Activated CD8-positive, alpha-beta memory T cell treated with anti-CD3 and anti-CD28 coated beads for 4 hours (primary cell): ENCODE measurements at regions not wholly inside any gene's neighbourhood (a gene's known extent, or its start where the extent isn't known, plus 50 kb on each side); places are given as distances from the start of the nearest gene placed in this dataset.

Experiments
- DNase-seq, 2 donors: peaks; one replicate each; pipeline ENCODE4 v3.0.0-alpha.2; 2020; ENCODE audit warnings: low read depth in 2 of 2

DNA sequence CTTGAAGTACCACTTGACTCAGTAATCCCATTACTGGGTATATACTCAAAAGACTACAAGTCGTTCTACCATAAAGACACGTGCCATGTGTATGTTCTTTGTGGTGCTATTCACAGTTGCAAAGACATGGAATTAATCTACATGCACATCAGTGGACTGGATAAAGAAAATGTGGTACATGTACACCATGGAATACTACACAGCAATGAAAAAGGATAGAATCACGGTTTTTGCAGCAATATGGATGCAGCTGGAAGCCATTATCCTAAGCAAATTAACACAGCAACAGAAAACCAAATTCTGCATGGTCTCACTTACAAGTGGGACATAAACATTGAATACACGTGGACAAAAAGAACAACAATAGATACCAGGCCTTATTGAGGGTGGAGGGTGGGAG is 583.4 kb upstream of the CELF2 start:
- no peak for DNase-seq

DNA sequence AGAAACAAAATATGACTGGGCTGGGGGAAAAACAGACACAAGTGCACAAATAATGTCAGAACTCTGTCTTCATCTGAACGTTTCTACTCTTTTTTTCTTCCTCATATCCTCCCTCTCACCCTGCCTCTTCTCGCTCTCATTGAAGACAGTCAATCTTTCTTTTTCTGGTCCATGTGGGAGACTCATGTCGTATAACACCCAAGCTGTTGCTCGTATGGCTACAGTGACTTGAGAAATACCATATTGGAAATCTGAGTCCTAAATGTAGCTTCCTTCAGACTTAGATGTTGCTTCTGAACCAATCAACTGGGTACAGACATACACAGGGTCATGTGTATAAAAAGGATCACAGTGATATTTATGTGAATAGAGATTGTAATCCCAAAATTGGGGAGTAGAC is 579.8 kb upstream of the CELF2 start:
- no peak for DNase-seq

DNA sequence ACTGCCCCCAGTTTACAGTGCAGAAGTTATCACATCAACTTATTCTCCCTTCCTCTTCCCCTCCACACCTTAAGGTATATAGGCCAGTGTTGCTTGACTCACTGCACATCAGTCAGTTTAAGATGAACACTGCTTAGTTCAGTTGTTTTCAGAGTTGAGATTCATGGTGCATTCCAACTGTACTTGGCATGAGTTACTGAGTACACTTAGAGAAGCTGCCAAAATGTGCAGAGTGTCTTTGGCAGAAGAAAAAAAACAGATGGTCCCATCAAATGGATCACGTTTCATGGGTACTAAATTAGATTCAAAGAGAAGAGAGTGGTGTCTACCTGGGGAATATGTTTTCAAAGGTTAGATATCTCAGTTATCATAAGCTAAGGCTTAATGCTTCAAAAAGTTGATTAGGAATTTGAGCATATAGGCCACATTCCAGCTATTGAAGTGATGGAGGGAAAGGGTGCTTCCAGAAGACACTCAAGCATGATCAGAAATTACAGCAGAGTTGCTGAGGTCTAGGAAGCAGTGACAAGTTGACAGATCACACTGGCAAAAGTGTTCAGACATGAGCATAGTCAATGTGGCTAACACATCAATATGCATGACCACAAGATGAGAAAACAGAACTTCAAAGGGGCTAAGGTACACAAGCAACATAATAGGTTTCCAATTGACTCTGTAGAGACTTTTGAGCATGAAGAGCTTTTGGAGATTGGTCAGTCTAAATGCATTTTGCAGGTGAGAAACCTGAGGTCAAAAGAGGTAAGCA is 579.2 kb upstream of the CELF2 start:
- no peak for DNase-seq

DNA sequence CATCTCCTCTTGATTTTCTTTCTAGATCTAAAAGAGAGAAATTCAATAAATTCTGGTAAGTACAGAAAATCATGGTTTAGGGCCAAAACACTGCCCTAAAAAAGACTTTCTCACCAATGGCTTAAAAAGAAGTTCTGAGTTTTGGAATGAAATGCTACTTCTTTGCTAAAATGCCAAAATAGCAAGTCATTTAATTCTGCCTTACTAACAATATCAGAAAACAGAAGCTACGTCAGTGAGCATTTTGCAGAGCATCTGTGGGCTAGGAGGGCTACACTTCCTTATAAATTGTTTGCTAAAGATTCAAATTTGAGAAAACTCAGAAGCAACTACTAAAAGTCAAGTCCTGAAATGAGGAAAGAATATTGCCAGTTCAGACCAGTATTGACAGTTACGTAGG is 560.8 kb upstream of the CELF2 start:
- no peak for DNase-seq

DNA sequence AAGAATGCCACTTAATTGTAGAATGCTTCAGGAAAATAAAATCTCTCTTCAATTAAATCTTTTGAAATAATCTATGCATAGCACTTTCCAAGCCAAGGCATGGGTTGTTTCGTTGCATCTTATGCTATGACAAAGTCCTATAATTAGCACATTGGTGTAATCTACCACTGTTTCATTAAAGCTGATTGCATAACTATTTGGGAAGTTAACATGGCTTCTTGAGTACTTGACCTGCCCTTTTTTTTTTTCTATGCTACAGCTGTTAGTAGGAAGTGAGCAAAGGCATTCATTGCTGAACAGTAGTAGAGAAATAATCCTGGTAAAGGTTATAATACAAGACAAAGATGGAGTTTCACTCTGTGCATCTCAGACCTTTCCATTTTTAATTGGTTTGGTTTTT is 557.2 kb upstream of the CELF2 start:
- no peak for DNase-seq

DNA sequence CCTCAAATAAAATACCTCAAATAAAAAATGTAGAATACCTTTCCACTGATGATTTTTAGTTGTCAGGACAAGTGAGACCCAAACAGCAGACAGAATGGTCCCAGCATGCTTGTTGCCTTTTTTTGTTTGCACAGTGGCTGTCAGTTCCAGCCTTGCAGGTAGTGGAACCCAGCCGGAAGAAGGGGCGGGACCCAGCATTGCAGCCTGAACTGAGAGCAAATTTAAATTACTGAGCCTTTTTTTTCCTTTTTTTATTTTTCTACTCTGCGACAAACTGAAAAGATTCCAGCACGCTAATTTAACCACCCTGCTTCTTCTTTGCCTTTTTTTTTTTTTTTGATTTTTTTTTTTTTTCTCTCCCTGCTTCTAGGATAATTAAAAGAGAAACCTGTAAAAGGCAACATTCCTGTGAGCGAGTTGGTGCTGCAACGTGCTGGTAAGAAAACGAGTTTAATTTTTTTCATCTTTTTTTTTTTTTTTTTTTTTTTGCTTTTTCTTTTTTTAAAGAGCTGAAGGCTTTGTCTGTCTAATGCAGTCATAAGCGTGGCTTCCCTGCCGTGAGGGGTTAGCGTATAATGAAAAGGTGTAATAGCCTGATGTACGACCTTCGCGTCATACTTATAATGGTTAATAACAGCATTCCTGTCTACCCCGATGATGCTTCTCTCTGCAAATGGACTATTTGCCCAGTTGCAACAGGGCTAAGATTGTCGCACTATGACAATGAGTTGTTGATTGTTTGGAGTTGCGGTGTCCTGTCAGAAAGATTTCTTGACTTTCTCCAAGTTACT is 555.3 kb upstream of the CELF2 start:
- no peak for DNase-seq

DNA sequence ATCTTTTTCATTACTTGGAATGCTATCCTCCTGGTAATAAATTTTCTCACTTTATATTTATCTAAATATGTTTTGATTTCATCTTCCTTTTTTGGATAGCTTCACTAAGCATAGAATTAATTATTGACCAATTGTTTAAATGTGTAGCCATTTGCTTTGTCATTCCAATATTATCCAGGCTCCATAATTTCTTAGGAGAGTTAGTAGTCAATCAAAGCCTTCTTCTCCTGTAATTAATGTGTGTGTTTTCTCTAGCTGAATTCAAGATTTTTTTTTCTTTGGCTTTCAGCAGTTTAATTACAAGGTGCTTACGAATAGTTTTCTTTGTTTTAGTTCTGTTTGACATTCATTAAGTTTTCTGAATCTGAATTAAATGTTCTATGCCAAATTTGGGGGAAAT is 545.9 kb upstream of the CELF2 start:
- no peak for DNase-seq

DNA sequence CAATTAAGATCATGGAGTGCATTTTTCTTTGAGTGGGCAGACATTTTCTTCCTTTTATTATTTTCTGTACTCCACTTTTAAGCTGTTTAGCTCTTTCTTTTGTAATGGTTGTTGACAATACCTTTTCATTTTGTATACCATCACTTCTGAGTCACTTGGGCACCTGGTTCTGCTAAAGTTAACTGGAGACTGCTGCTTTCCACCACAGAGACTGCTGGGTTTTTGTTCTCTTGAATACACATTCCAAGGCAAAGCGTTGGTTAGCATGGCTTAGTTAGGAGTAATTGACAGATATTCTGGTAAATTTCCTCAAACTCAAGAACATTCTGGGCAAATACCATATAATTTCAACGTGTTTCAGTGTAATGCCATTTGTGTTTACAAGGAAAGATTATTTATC is 541.9 kb upstream of the CELF2 start:
- no peak for DNase-seq

DNA sequence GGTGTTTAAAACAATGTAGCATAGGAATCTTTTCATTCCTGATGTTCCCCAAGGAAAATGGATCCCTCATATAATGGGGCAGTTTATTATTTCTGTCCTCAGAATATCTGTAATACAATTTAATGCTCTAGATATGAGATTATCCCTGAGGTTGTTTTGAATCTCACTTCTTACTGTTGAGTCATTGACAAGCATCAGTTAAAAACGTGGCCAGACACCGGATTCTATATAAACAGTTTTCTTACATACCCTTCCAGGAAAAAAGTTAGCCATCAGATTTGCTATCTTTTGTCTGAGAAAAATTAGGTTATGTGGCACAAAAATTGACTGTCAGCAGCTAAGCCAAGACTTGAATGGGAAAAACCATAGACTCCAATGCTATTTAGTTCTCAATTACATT is 539.8 kb upstream of the CELF2 start:
- DNase-seq, result no peak

DNA sequence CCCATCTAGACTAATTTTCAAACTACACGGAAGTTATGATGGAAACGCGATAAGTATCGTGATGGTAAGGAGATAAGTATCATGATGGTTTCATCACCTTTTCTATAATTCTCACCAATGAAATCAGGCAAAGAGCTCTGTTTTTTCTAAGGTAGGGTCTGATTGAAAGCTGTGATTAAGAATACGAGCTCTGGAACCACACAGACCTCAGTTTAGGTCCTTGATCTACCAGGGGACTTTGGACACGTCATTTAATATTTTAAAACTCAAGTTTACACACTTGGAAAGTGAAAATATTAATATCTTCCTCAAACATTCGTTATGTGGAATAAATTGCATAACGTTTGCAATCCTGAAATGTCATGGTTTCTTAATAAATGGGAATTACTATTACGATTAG is 538.2 kb upstream of the CELF2 start:
- no peak for DNase-seq

DNA sequence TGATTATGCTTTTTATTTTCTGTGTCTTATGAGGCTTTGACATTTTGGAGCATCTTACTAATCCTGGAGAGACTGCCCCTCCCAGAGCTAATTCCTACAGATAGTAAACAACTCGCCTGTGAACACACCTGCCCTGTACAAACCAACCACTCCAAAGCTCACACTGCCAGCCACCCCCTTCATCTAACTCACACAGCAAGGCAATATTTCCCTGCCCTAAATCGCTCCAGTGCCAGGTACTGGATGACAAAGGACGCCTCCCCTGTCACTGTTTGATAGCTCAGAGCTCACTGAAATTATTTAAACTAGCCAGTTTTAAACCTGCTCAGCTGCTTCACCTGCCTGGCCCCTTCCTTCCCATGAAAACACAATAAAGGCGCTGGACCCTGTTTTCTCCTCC is 535.1 kb upstream of the CELF2 start:
- no peak for DNase-seq

DNA sequence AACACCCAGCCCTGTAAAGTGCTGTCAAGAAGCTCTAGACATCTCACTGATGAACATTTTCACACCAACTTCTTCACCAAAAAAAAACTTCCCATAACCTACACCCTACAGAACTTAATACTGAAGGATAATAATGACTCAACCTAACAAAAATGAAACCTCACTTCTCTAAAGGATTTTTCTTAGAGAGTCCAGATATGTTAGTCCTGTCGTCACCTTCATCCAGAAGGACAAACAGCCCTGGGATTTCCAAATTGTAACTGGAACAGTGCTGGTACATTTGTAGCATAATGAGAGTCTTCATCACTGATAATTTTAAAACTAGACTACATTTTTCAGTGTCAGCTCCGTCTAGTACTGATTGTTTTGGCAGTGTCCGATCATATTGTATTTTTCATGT is 528.6 kb upstream of the CELF2 start:
- DNase-seq, result no peak

DNA sequence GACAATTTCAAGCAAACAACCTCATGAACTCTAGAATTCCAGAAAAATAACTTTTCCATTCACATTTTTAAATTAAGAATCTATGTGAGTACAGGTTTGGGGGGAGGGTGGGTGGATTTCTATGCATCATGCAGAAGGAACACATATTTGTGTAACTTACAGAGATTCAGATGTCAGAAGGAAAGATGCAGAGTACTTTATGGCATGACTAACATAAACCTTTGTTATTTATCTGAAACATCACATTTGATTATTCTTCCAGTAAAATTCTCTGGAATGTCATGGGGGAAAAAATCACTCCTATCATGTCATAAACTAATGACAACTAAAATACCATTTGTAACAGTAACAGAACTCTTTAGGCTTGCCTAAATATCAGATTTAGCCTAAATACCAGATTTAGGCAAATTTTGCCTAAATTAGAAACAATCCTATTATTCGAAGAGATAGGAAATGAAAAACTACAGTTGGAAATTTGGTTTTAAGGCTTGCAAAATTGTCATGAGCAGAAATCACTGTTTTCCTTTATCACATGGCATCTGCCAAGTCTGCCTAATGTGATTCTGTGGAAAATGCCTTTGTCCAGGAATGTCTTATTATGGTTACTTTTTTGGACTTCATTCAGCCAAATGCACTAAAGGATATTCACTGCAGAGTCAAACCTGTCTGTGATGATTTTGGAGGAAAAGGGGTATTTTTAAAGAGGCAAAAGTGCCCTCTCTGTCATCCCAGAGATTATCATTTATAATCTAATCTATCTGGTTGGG is 527.7 kb upstream of the CELF2 start:
- no peak for DNase-seq

DNA sequence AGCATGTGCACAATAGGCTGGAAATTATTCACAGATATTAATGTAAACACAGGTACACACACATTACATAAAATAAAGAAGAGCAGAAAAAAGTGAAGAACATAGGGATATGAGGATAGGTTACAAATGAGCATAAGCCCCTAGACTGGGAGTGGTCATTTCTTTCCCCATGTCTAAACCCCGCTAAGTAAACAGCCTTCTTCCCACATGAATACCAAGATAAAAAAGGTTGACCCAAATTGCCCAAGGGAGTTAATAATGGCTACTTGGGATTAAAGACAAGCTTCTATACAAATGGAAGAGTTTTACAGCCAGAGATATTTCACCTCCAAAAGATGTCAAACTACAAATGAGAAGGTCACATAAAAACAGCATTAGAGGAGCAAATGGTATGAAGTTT is 527.1 kb upstream of the CELF2 start:
- no peak for DNase-seq

DNA sequence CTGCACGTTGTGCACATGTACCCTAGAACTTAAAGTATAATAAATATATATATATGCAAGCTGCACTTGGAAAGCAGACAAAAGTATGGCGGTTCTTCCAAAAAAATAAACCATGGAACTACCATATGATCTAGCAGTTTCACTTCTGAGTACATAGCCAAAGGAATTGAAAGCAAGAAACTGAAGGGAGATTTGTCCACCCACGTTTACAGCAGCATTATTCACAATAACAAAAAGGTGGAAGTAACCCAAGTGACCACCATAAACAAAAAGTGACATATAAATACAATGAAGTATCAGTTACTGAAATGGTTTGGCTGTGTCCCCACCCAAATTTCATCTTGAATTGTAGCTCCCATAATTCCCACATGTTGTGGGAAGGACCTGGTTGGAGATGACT is 525.3 kb upstream of the CELF2 start:
- no peak for DNase-seq

DNA sequence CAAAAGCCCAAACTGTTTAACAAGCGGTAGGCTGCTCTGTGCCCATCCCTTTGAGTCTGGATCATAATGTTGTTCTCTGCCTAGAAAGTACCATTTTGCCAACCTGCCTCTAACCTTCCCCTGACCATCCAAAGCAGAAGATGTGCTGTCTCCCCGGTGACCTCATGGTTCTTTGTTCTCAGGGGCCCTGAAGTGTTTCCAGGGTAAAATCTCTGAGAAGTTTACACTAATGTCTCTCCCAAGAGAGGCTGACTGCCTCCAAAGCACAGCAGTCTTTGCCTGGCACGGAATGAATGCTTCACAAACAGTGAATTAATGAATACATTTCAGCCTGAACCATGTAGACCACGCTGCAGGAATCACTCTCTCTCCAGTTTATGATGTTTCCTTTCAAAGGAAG is 523.8 kb upstream of the CELF2 start:
- no peak for DNase-seq

DNA sequence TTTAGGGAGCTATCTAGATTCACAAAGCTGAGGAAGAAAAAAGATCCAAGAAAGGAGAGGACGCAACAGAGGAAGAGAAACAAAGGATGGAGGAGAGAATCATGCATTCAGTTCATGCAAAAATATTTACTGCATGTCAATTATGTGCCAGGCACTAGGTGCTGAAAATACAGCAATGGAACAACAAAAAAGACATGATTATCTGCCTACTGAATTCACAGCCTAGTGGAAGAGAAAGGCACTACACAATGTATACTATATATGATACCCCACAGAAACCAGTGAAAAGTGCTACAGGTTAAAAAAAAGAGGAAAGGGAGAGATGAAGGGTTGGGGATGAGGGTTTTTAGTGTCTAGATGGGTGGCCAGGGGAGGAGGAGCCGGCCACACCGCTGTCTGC is 520.4 kb upstream of the CELF2 start:
- no peak for DNase-seq

DNA sequence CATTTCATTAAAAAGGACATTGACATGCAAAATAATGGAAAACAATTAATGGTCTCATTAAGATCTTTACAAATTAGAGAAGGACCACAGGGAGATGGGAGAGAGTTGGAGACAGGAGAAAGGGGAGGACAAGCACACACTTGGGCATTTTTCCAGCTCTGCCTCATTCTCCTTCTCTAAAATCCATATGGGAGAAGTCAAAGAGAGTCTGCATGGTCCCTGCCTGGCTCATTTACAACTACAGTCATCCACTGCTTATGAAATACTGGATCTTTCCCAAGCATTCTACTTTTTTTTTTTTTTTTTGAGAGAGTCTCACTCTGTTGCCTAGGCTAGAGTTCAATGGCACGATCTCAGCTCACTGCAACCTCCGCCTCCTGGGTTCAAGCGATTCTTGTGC is 518.9 kb upstream of the CELF2 start:
- no peak for DNase-seq

DNA sequence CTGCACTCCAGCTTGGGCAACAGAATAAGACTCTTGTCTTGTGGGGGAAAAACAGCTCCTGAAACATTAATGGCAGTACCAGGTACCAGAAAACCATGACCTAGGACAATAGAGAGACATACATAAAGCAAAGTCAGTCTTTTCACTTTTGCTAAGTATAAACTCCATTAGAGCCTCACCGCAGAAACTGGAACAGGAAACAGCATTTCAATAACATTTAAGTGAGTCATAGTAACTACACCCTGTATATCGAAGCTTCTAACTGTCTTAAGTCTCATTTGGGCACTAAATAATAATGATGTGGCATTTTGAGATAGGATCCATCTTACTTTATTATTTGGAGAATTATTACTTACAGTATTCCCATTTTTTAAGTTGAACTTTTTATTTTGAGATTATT is 517.8 kb upstream of the CELF2 start:
- DNase-seq, result no peak

DNA sequence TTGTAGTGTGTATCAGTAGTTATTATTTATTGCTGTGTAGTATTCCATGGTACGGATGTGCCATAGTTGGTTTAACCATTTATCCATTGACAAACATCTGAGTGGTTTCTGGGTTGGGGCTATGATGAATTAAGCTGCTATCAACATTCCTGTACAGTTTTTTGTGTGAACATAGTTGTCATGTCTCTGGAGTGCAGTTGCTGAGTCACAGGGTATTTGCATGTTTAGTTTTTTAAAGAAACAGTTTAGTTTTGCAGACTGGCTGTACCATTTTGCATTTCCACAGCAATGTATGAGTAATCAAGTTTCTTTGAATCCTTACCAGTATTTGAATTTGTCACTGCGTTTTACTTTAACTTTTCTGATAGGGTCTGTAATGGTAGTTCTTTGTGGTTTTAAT is 516.7 kb upstream of the CELF2 start:
- no peak for DNase-seq

DNA sequence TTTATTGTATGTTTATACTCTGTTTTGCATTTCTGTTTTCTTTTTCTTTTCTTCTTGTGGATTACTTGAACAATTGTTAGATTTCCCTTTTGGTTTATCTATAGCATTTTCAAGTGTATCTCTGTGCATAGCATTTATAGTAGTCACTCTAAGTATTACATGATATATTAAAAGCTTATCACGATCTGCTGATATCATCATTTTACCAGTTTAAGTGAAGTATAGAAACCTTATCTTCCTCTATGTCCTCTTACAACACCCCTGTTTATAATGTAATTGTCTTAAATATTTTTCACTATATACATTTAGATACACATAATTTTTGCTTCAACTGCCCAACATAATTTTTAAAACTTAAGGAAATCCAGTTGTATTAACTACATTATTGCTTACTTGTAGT is 513.9 kb upstream of the CELF2 start:
- no peak for DNase-seq

DNA sequence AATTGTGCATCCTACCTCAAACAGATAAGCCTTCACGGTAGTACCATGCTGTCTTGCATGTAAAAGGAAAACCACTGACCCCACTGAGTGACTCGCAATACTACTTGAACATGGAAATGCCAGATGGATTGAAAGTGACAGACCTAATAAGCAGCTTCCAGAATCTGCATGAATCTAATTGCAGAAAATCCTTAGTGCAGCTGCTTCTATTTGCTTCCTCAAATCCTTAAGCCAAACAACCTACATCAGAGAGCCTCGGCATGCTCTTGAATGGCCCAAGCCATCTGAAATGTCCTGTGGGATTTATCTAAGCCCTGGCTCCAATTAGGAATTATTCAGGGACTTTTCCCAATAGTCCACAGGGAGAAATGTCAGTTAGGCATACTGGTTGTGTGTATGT is 509.5 kb upstream of the CELF2 start:
- DNase-seq, result no peak

DNA sequence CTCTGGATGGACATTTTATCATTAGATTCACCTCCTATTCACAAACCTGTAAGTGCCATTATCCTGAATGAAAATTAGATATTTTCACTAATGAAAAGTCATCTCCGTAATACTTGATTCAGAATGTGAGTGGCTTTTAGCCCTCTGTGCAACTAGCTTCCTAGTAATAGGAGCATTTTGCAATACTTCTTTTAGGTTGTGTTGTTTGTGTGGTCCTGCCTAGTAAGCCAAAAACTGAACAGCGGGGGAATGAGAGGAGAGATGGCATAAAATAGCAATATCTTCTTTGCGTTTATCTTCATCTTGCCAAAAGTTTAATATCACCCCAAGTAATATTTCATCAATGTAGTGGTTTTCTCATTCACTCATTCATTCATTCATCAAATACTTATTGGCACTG is 507.5 kb upstream of the CELF2 start:
- DNase-seq, result no peak
